ENCODE measurements at regions not wholly inside any gene's neighbourhood (a gene's known extent, or its start where the extent isn't known, plus 50 kb on each side); places are given as distances from the start of the nearest gene placed in this dataset.
A peak's percentile ranks its signal among the peaks of the same experiment; 100 is the strongest.
"Not testable (repeated sequence)": the region's sequence is repeated elsewhere in the genome, so short reads cannot be mapped to it uniquely, and the experiment has no call there.

- Histone ChIP-seq H3K4me1 (ENCODE audit: control insufficient read depth, insufficient read depth, low read length) (no peaks in the 10 kb centered on the region), H3K4me3 (ENCODE audit: low read length) (no peak overlapping the region), H3K9ac (ENCODE audit: low read length) (no peak overlapping the region), H3K27me3 (replicated peaks; ENCODE audit: control insufficient read depth, insufficient read depth, low read length) (no peaks in the 10 kb centered on the region), H3K36me3 (ENCODE audit: control insufficient read depth, insufficient read depth, low read length, severe bottlenecking) (no peaks in the 10 kb centered on the region), H3K9me3 (ENCODE audit: control insufficient read depth, low read length) (no peaks in the 10 kb centered on the region)
- DNase-seq (ENCODE audit: low read depth): peak; percentile 87
Observed at GRCh38 chr21:22791986-22792560, 1793.9 kb downstream of the NCAM2 start.

- Histone ChIP-seq H3K36me3 (ENCODE audit: control insufficient read depth, insufficient read depth, low read length, severe bottlenecking) (no peaks in the 10 kb centered on the region), H3K4me3 (ENCODE audit: low read length) (no peak overlapping the region), H3K9ac (ENCODE audit: low read length) (no peak overlapping the region), H3K27me3 (replicated peaks; ENCODE audit: control insufficient read depth, insufficient read depth, low read length) (no peaks in the 10 kb centered on the region), H3K9me3 (ENCODE audit: control insufficient read depth, low read length) (no peaks in the 10 kb centered on the region), H3K4me1 (ENCODE audit: control insufficient read depth, insufficient read depth, low read length) (no peaks in the 10 kb centered on the region)
- DNase-seq (ENCODE audit: low read depth): no peak
Observed at GRCh38 chr21:22795091-22795490, 1796.9 kb downstream of the NCAM2 start.

GRCh38 chr21:22795644-22796043 is 1797.4 kb downstream of the NCAM2 start:
- H3K36me3 ChIP-seq (ENCODE audit: control insufficient read depth, insufficient read depth, low read length, severe bottlenecking): no peaks in the 10 kb centered on the region
- H3K9ac ChIP-seq (ENCODE audit: low read length): no peak overlapping the region

GRCh38 chr21:22796147-22796546 is 1797.9 kb downstream of the NCAM2 start:
- Histone ChIP-seq H3K4me3 (ENCODE audit: low read length) (peak overlapping the region; percentile 54), H3K27me3 (replicated peaks; ENCODE audit: control insufficient read depth, insufficient read depth, low read length) (no peaks in the 10 kb centered on the region), H3K4me1 (ENCODE audit: control insufficient read depth, insufficient read depth, low read length) (no peaks in the 10 kb centered on the region), H3K36me3 (ENCODE audit: control insufficient read depth, insufficient read depth, low read length, severe bottlenecking) (no peaks in the 10 kb centered on the region), H3K9ac (ENCODE audit: low read length) (no peak overlapping the region), H3K9me3 (ENCODE audit: control insufficient read depth, low read length) (no peaks in the 10 kb centered on the region)
- DNase-seq (ENCODE audit: low read depth): no peak

More at GRCh38 chr21:22795644-22796043, 1797.4 kb downstream of the NCAM2 start:
- Histone ChIP-seq H3K4me3 (ENCODE audit: low read length) (peak overlapping the region; percentile 54), H3K9me3 (ENCODE audit: control insufficient read depth, low read length) (no peaks in the 10 kb centered on the region), H3K4me1 (ENCODE audit: control insufficient read depth, insufficient read depth, low read length) (no peaks in the 10 kb centered on the region), H3K27me3 (replicated peaks; ENCODE audit: control insufficient read depth, insufficient read depth, low read length) (no peaks in the 10 kb centered on the region)
- DNase-seq (ENCODE audit: low read depth): no peak

GRCh38 chr21:22804151-22804550 is 1805.9 kb downstream of the NCAM2 start:
- DNase-seq (ENCODE audit: low read depth): no peak

GRCh38 chr21:22806278-22806677 is 1808.1 kb downstream of the NCAM2 start:
- H3K9me3 ChIP-seq (ENCODE audit: control insufficient read depth, low read length): no peaks in the 10 kb centered on the region
- no peak overlapping the region for H3K4me3 ChIP-seq (ENCODE audit: low read length)
- H3K36me3 ChIP-seq (ENCODE audit: control insufficient read depth, insufficient read depth, low read length, severe bottlenecking): no peaks in the 10 kb centered on the region
- no peaks in the 10 kb centered on the region for H3K27me3 ChIP-seq (replicated peaks; ENCODE audit: control insufficient read depth, insufficient read depth, low read length)
- no peak for DNase-seq (ENCODE audit: low read depth)
- H3K9ac ChIP-seq (ENCODE audit: low read length): no peak overlapping the region
- no peaks in the 10 kb centered on the region for H3K4me1 ChIP-seq (ENCODE audit: control insufficient read depth, insufficient read depth, low read length)

More at GRCh38 chr21:22804151-22804550, 1805.9 kb downstream of the NCAM2 start:
- H3K36me3 ChIP-seq (ENCODE audit: control insufficient read depth, insufficient read depth, low read length, severe bottlenecking): no peaks in the 10 kb centered on the region
- H3K27me3 ChIP-seq (replicated peaks; ENCODE audit: control insufficient read depth, insufficient read depth, low read length): no peaks in the 10 kb centered on the region
- no peaks in the 10 kb centered on the region for H3K4me1 ChIP-seq (ENCODE audit: control insufficient read depth, insufficient read depth, low read length)
- no peaks in the 10 kb centered on the region for H3K9me3 ChIP-seq (ENCODE audit: control insufficient read depth, low read length)
- H3K9ac ChIP-seq (ENCODE audit: low read length): no peak overlapping the region
- H3K4me3 ChIP-seq (ENCODE audit: low read length): no peak overlapping the region

GRCh38 chr21:22813201-22813600 is 1815.0 kb downstream of the NCAM2 start:
- DNase-seq (ENCODE audit: low read depth): no peak
- Histone ChIP-seq H3K4me1 (ENCODE audit: control insufficient read depth, insufficient read depth, low read length) (no peaks in the 10 kb centered on the region), H3K4me3 (ENCODE audit: low read length) (no peak overlapping the region), H3K9ac (ENCODE audit: low read length) (no peak overlapping the region), H3K9me3 (ENCODE audit: control insufficient read depth, low read length) (no peaks in the 10 kb centered on the region), H3K36me3 (ENCODE audit: control insufficient read depth, insufficient read depth, low read length, severe bottlenecking) (no peaks in the 10 kb centered on the region), H3K27me3 (replicated peaks; ENCODE audit: control insufficient read depth, insufficient read depth, low read length) (no peaks in the 10 kb centered on the region)

GRCh38 chr21:22818681-22819485 is 1820.7 kb downstream of the NCAM2 start:
- H3K4me1 ChIP-seq (ENCODE audit: control insufficient read depth, insufficient read depth, low read length); H3K27me3 ChIP-seq (replicated peaks; ENCODE audit: control insufficient read depth, insufficient read depth, low read length); H3K9ac ChIP-seq (ENCODE audit: low read length); H3K36me3 ChIP-seq (ENCODE audit: control insufficient read depth, insufficient read depth, low read length, severe bottlenecking); H3K4me3 ChIP-seq (ENCODE audit: low read length); DNase-seq (ENCODE audit: low read depth); H3K9me3 ChIP-seq (ENCODE audit: control insufficient read depth, low read length): not testable (repeated sequence)

- DNase-seq (ENCODE audit: low read depth): no peak
- Histone ChIP-seq H3K4me3 (ENCODE audit: low read length) (no peak overlapping the region), H3K9ac (ENCODE audit: low read length) (no peak overlapping the region), H3K27me3 (replicated peaks; ENCODE audit: control insufficient read depth, insufficient read depth, low read length) (no peaks in the 10 kb centered on the region), H3K4me1 (ENCODE audit: control insufficient read depth, insufficient read depth, low read length) (no peaks in the 10 kb centered on the region), H3K9me3 (ENCODE audit: control insufficient read depth, low read length) (peaks cover 10% of the 10 kb centered on the region), H3K36me3 (ENCODE audit: control insufficient read depth, insufficient read depth, low read length, severe bottlenecking) (no peaks in the 10 kb centered on the region)
Observed at GRCh38 chr21:22827422-22827821, 1829.2 kb downstream of the NCAM2 start.

- H3K9me3 ChIP-seq (ENCODE audit: control insufficient read depth, low read length): peaks cover 16% of the 10 kb centered on the region
- no peak for DNase-seq (ENCODE audit: low read depth)
- no peaks in the 10 kb centered on the region for H3K4me1 ChIP-seq (ENCODE audit: control insufficient read depth, insufficient read depth, low read length)
- no peak overlapping the region for H3K9ac ChIP-seq (ENCODE audit: low read length)
- H3K4me3 ChIP-seq (ENCODE audit: low read length): no peak overlapping the region
- H3K27me3 ChIP-seq (replicated peaks; ENCODE audit: control insufficient read depth, insufficient read depth, low read length): no peaks in the 10 kb centered on the region
- H3K36me3 ChIP-seq (ENCODE audit: control insufficient read depth, insufficient read depth, low read length, severe bottlenecking): no peaks in the 10 kb centered on the region
Observed at GRCh38 chr21:22842875-22843274, 1844.7 kb downstream of the NCAM2 start.

- Histone ChIP-seq H3K9me3 (ENCODE audit: control insufficient read depth, low read length) (peaks cover 2% of the 10 kb centered on the region), H3K4me3 (ENCODE audit: low read length) (no peak overlapping the region), H3K36me3 (ENCODE audit: control insufficient read depth, insufficient read depth, low read length, severe bottlenecking) (no peaks in the 10 kb centered on the region), H3K9ac (ENCODE audit: low read length) (no peak overlapping the region), H3K27me3 (replicated peaks; ENCODE audit: control insufficient read depth, insufficient read depth, low read length) (no peaks in the 10 kb centered on the region), H3K4me1 (ENCODE audit: control insufficient read depth, insufficient read depth, low read length) (no peaks in the 10 kb centered on the region)
- DNase-seq (ENCODE audit: low read depth): no peak
Observed at GRCh38 chr21:22855581-22855980, 1857.4 kb downstream of the NCAM2 start.
